HG03280 (cell line): ENCODE measurements at regions not wholly inside any gene's neighbourhood (a gene's known extent, or its start where the extent isn't known, plus 50 kb on each side); places are given as distances from the start of the nearest gene placed in this dataset.
A peak's percentile ranks its signal among the peaks of the same experiment; 100 is the strongest.

ENCODE experiments used
- ATAC-seq: cut with Tn5 transposase; IDR thresholded peaks from one replicate; pipeline ENCODE4 v1.9.1; 2021; ENCODE audit warnings: mild to moderate bottlenecking, moderate library complexity; ENCODE audit not compliant: unreplicated experiment

- no peak for ATAC-seq
Observed at GRCh38 chr5:27523629-27524028, 485.2 kb upstream of the CDH9 start.

- no peak for ATAC-seq
Observed at GRCh38 chr5:27516437-27516836, 478.1 kb upstream of the CDH9 start.

GRCh38 chr5:27511061-27511460 is 472.7 kb upstream of the CDH9 start:
- ATAC-seq, result no peak

- no peak for ATAC-seq
Observed at GRCh38 chr5:27503813-27504212, 465.4 kb upstream of the CDH9 start.

GRCh38 chr5:27502236-27502635 is 463.9 kb upstream of the CDH9 start:
- ATAC-seq, result no peak

GRCh38 chr5:27497491-27497890 is 459.1 kb upstream of the CDH9 start:
- no peak for ATAC-seq

GRCh38 chr5:27494887-27495286 is 456.5 kb upstream of the CDH9 start:
- no peak for ATAC-seq

- ATAC-seq, result no peak
Observed at GRCh38 chr5:27491746-27492439, 453.5 kb upstream of the CDH9 start.

GRCh38 chr5:27491047-27491446 is 452.7 kb upstream of the CDH9 start:
- no peak for ATAC-seq

- no peak for ATAC-seq
Observed at GRCh38 chr5:27489701-27490100, 451.3 kb upstream of the CDH9 start.

- no peak for ATAC-seq
Observed at GRCh38 chr5:27482663-27483062, 444.3 kb upstream of the CDH9 start.

- no peak for ATAC-seq
Observed at GRCh38 chr5:27479859-27480258, 441.5 kb upstream of the CDH9 start.

- no peak for ATAC-seq
Observed at GRCh38 chr5:27477550-27477949, 439.2 kb upstream of the CDH9 start.

- ATAC-seq, result no peak
Observed at GRCh38 chr5:27476356-27476988, 438.1 kb upstream of the CDH9 start.

- ATAC-seq, result no peak
Observed at GRCh38 chr5:27475063-27475462, 436.7 kb upstream of the CDH9 start.

- no peak for ATAC-seq
Observed at GRCh38 chr5:27474395-27474794, 436.0 kb upstream of the CDH9 start.

- no peak for ATAC-seq
Observed at GRCh38 chr5:27474047-27474309, 435.6 kb upstream of the CDH9 start.

- no peak for ATAC-seq
Observed at GRCh38 chr5:27473307-27474046, 435.1 kb upstream of the CDH9 start.

GRCh38 chr5:27472871-27473270 is 434.5 kb upstream of the CDH9 start:
- ATAC-seq, result no peak

- ATAC-seq, result peak; percentile 88
Observed at GRCh38 chr5:27472000-27472763, 433.8 kb upstream of the CDH9 start.

- ATAC-seq, result no peak
Observed at GRCh38 chr5:27466959-27467358, 428.6 kb upstream of the CDH9 start.

GRCh38 chr5:27465140-27465539 is 426.8 kb upstream of the CDH9 start:
- no peak for ATAC-seq
